Psoas muscle (tissue), 7 donors: ENCODE measurements at regions not wholly inside any gene's neighbourhood (a gene's known extent, or its start where the extent isn't known, plus 50 kb on each side); places are given as distances from the start of the nearest gene placed in this dataset.

Source experiments
- ATAC-seq, 4 donors: fragments of 200-7000 bp; cut with Tn5 transposase; one replicate each; pipeline ENCODE4 v1.9.1; 2020; ENCODE audit warnings: moderate library complexity in 3 of 4, mild to moderate bottlenecking in 2 of 4
- DNase-seq, 2 donors: peaks; one replicate each; pipeline ENCODE4 v3.0.0-alpha.2; 2020
- H3K27ac ChIP-seq: fragments of 200-600 bp; one replicate; pipeline ENCODE4 v1.8.0; 2022
- H3K27me3 ChIP-seq, 3 donors: fragments of 200-600 bp in 1 of 3; one replicate each; pipeline versions ENCODE4 v1.6.1 to v1.8.0; 2013 to 2022; ENCODE audit warnings: low read length in 2 of 3, mild to moderate bottlenecking in 2 of 3, moderate library complexity in 1 of 3; ENCODE audit not compliant: insufficient read depth in 3 of 3
- H3K36me3 ChIP-seq, 2 donors: fragments of 200-600 bp in 1 of 2; one replicate each; pipeline versions ENCODE4 v1.6.1 to v1.8.0; 2013 to 2022; ENCODE audit warnings: low read depth in 1 of 2, mild to moderate bottlenecking in 1 of 2, moderate library complexity in 1 of 2; ENCODE audit not compliant: insufficient read depth in 1 of 2
- H3K4me1 ChIP-seq: fragments of 200-600 bp; one replicate; pipeline ENCODE4 v1.8.0; 2022
- H3K4me3 ChIP-seq: fragments of 200-600 bp; one replicate; pipeline ENCODE4 v1.8.0; 2022; ENCODE audit warnings: mild to moderate bottlenecking
- H3K9me3 ChIP-seq: fragments of 200-600 bp; one replicate; pipeline ENCODE4 v1.8.0; 2022
- WGBS, 3 donors: extraction: QIAGEN DNeasy Blood & Tissue Kit; methylation state at CpG; one replicate each; pipeline versions ENCODE4 v1.1.6 to v1.1.7; 2013; 5-methylcytosine and 5-hydroxymethylcytosine counted together
- intact Hi-C, 2 donors: fragments of 100-400 bp; cut with DNase I; formaldehyde crosslinking; loops; one replicate each; pipeline versions ENCODE4 v1.11.0 to v1.14.2; 2022
- TF ChIP-seq, protein P1 (sequence below): fragments of 200-600 bp; IDR thresholded peaks from one replicate; pipeline ENCODE4 v1.8.0; 2022; ENCODE audit warnings: antibody characterized with exemption
- donor health status: healthy with polysubstance abuse.
- donor health status: DM: no; HTN: no; CAD: no; lungs with moderate emphysema.
- donor health status: Bipolar disorder and iron deficiency.
- donor health status: healthy.
- donor health status: DM: yes; HTN: yes; CAD: no.
- donor health status: DM: no; HTN: no; CAD: no.
- donor health status: DM: yes; HTN: yes; CAD: no.

DNA sequence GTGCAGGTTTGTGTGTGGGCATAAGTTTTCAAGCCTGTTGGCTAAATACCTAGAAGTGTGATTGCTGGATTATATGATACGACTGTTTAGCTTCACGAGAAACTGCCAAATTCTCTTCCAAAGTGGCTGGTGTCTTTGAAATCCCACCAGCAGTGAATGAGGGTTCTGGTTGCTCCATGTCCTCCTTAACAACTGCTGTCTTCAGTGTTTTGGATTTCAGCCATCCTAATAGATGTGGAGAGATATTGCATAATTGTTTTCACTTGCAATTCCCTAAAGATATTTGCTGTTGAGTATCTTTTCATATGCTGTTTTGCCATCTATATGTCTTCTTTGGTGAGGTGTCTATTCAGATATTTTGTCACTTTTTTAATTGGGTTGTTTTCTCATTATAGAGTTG is 390.5 kb downstream of the ZNF536 start:
- intact Hi-C loops = no loop called here
- TF ChIP-seq, protein P1, sequence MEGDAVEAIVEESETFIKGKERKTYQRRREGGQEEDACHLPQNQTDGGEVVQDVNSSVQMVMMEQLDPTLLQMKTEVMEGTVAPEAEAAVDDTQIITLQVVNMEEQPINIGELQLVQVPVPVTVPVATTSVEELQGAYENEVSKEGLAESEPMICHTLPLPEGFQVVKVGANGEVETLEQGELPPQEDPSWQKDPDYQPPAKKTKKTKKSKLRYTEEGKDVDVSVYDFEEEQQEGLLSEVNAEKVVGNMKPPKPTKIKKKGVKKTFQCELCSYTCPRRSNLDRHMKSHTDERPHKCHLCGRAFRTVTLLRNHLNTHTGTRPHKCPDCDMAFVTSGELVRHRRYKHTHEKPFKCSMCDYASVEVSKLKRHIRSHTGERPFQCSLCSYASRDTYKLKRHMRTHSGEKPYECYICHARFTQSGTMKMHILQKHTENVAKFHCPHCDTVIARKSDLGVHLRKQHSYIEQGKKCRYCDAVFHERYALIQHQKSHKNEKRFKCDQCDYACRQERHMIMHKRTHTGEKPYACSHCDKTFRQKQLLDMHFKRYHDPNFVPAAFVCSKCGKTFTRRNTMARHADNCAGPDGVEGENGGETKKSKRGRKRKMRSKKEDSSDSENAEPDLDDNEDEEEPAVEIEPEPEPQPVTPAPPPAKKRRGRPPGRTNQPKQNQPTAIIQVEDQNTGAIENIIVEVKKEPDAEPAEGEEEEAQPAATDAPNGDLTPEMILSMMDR = no peak
- Histone ChIP-seq H3K27me3 (no peaks in the 10 kb centered on the region), H3K9me3 (no peaks in the 10 kb centered on the region), H3K27ac (no peak overlapping the region), H3K4me3 (no peak overlapping the region), H3K4me1 (no peaks in the 10 kb centered on the region), H3K36me3 (no peaks in the 10 kb centered on the region)
- WGBS, 3 donors = 19 to 40% (median 25%) methylated on average over 2 of the region's 2 CpGs
- DNase-seq (no peak), ATAC-seq (no peak)

- TF ChIP-seq, protein P1 = no peak
- no peak for ATAC-seq
- no peak overlapping the region for H3K27ac ChIP-seq
Observed at GRCh38 chr19:30760014-30760413, 387.8 kb downstream of the ZNF536 start.

GRCh38 chr19:30757837-30758617 is 385.8 kb downstream of the ZNF536 start:
- Histone ChIP-seq H3K4me3 (no peak overlapping the region), H3K9me3 (no peaks in the 10 kb centered on the region), H3K27ac (no peak overlapping the region), H3K4me1 (no peaks in the 10 kb centered on the region), H3K36me3 (no peaks in the 10 kb centered on the region), H3K27me3 (no peaks in the 10 kb centered on the region)
- TF ChIP-seq, protein P1 = no peak
- intact Hi-C loops = no loop called here
- DNase-seq = no peak
- ATAC-seq = no peak
- 67 to 82% (median 68%) methylated on average over 5 of the region's 5 CpGs for WGBS, 3 donors

More at GRCh38 chr19:30760014-30760413, 387.8 kb downstream of the ZNF536 start:
- Histone ChIP-seq H3K9me3 (no peaks in the 10 kb centered on the region), H3K27me3 (no peaks in the 10 kb centered on the region), H3K36me3 (no peaks in the 10 kb centered on the region), H3K4me1 (no peaks in the 10 kb centered on the region), H3K4me3 (no peak overlapping the region)
- no peak for DNase-seq
- WGBS, 3 donors = 85 to 87% (median 86%) methylated on average over 6 of the region's 6 CpGs
- intact Hi-C loops = no loop called here

- Histone ChIP-seq H3K27me3 (no peaks in the 10 kb centered on the region), H3K4me1 (no peaks in the 10 kb centered on the region), H3K9me3 (no peaks in the 10 kb centered on the region), H3K27ac (no peak overlapping the region), H3K4me3 (no peak overlapping the region), H3K36me3 (no peaks in the 10 kb centered on the region)
- DNase-seq = no peak
- 72 to 79% (median 73%) methylated on average over 10 of the region's 10 CpGs for WGBS, 3 donors
- ATAC-seq = no peak
- TF ChIP-seq, protein P1 = no peak
- intact Hi-C loops = no loop called here
Observed at GRCh38 chr19:30757104-30757836, 385.1 kb downstream of the ZNF536 start.
